ENCODE measurements at regions not wholly inside any gene's neighbourhood (a gene's known extent, or its start where the extent isn't known, plus 50 kb on each side); places are given as distances from the start of the nearest gene placed in this dataset.

GRCh38 chr5:15031180-15031579, 159.6 kb upstream of the ANKH start:
- no peak for DNase-seq (ENCODE audit: low read depth in 4 of 4, low spot score in 3 of 4)

- DNase-seq (ENCODE audit: low read depth in 4 of 4, low spot score in 3 of 4), result no peak
Measured at GRCh38 chr5:15027764-15028163, 156.2 kb upstream of the ANKH start.

GRCh38 chr5:15026944-15027343, 155.4 kb upstream of the ANKH start:
- no peak for DNase-seq (ENCODE audit: low read depth in 4 of 4, low spot score in 3 of 4)

GRCh38 chr5:15026011-15026893, 154.7 kb upstream of the ANKH start:
- no peak for DNase-seq (ENCODE audit: low read depth in 4 of 4, low spot score in 3 of 4)

GRCh38 chr5:15023846-15024245, 152.3 kb upstream of the ANKH start:
- DNase-seq (ENCODE audit: low read depth in 4 of 4, low spot score in 3 of 4), result no peak

GRCh38 chr5:15023266-15023665, 151.7 kb upstream of the ANKH start:
- DNase-seq (ENCODE audit: low read depth in 4 of 4, low spot score in 3 of 4), result no peak

GRCh38 chr5:15021266-15022046, 149.9 kb upstream of the ANKH start:
- no peak for DNase-seq (ENCODE audit: low read depth in 4 of 4, low spot score in 3 of 4)

GRCh38 chr5:15020736-15021135, 149.2 kb upstream of the ANKH start:
- no peak for DNase-seq (ENCODE audit: low read depth in 4 of 4, low spot score in 3 of 4)

GRCh38 chr5:15014809-15015208, 143.2 kb upstream of the ANKH start:
- DNase-seq (ENCODE audit: low read depth in 4 of 4, low spot score in 3 of 4), result no peak

- peak; percentile 43 to 54 (median 48) for DNase-seq (ENCODE audit: low read depth in 4 of 4, low spot score in 3 of 4)
Measured at GRCh38 chr5:15013654-15014463, 142.3 kb upstream of the ANKH start.

- no peak for DNase-seq (ENCODE audit: low read depth in 4 of 4, low spot score in 3 of 4)
Measured at GRCh38 chr5:15012061-15012460, 140.5 kb upstream of the ANKH start.

GRCh38 chr5:15010936-15011335, 139.4 kb upstream of the ANKH start:
- DNase-seq (ENCODE audit: low read depth in 4 of 4, low spot score in 3 of 4), result no peak

- DNase-seq (ENCODE audit: low read depth in 4 of 4, low spot score in 3 of 4), result peak in 2 of 4 donors; percentile 27 to 33
Measured at GRCh38 chr5:15009420-15009819, 137.8 kb upstream of the ANKH start.

GRCh38 chr5:15008921-15009320, 137.3 kb upstream of the ANKH start:
- no peak for DNase-seq (ENCODE audit: low read depth in 4 of 4, low spot score in 3 of 4)

- DNase-seq (ENCODE audit: low read depth in 4 of 4, low spot score in 3 of 4), result no peak
Measured at GRCh38 chr5:15008476-15008875, 136.9 kb upstream of the ANKH start.

- DNase-seq (ENCODE audit: low read depth in 4 of 4, low spot score in 3 of 4), result no peak
Measured at GRCh38 chr5:15007646-15008045, 136.1 kb upstream of the ANKH start.

GRCh38 chr5:15004506-15004905, 132.9 kb upstream of the ANKH start:
- no peak for DNase-seq (ENCODE audit: low read depth in 4 of 4, low spot score in 3 of 4)

GRCh38 chr5:15003511-15003920, 131.9 kb upstream of the ANKH start:
- peak in 3 of 4 donors; percentile 27 to 38 (median 31) for DNase-seq (ENCODE audit: low read depth in 4 of 4, low spot score in 3 of 4)

- no peak for DNase-seq (ENCODE audit: low read depth in 4 of 4, low spot score in 3 of 4)
Measured at GRCh38 chr5:15002791-15003190, 131.2 kb upstream of the ANKH start.

- DNase-seq (ENCODE audit: low read depth in 4 of 4, low spot score in 3 of 4), result no peak
Measured at GRCh38 chr5:15002173-15002572, 130.6 kb upstream of the ANKH start.

GRCh38 chr5:15001517-15001916, 129.9 kb upstream of the ANKH start:
- no peak for DNase-seq (ENCODE audit: low read depth in 4 of 4, low spot score in 3 of 4)
